ENCODE measurements at regions not wholly inside any gene's neighbourhood (a gene's known extent, or its start where the extent isn't known, plus 50 kb on each side); places are given as distances from the start of the nearest gene placed in this dataset.

DNA sequence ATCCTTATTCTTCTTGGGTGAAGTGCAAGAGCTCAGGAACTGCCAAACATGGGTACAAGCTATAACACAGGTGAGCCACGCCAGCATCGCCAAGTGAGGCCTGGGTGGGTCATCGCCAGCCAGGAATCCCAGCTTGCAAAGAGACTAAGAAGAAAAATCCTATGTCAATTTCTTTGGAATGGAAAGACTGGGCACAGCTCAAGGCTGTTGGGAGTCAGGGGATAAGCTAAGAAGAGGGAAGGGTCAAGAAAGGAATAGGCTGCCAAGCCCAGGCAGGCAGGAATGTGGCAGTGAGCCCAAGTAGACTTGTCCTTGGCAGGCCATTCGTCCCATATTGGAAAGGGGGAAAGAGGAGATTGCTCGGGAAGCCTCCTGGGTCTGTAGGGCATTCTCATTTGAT is 191.4 kb upstream of the CDH5 start:
- TF ChIP-seq RFX5 (IDR thresholded peaks at IDR 0.05; ENCODE audit: borderline replicate concordance, low read depth, low read length) (no peak), YY1 (IDR thresholded peaks at IDR 0.05; ENCODE audit: low read depth, low read length) (no peak), RXRA (IDR thresholded peaks at IDR 0.05; ENCODE audit: insufficient read depth, low read depth, low read length) (no peak), JUN (IDR thresholded peaks at IDR 0.05; ENCODE audit: low read depth, low read length) (no peak), SIN3A (conservative IDR thresholded peaks at IDR 0.05 in 1 of 2, IDR thresholded peaks at IDR 0.05 in 1 of 2; ENCODE audit: low read depth in 1 of 2, low read length in 2 of 2) (no peak), JUND (IDR thresholded peaks at IDR 0.05; ENCODE audit: low read length) (no peak), CTBP2 (IDR thresholded peaks at IDR 0.05; ENCODE audit: borderline replicate concordance, insufficient read depth, insufficient read length, low read length) (no peak), SP1 (IDR thresholded peaks at IDR 0.05; ENCODE audit: low read depth, low read length) (no peak), ASH2L (IDR thresholded peaks at IDR 0.05; ENCODE audit: low read length) (no peak), KDM1A (IDR thresholded peaks at IDR 0.05; ENCODE audit: borderline replicate concordance, low read length) (no peak)
- H3K4ac ChIP-seq (replicated peaks; ENCODE audit: insufficient read length, low read depth, low read length), result no peak overlapping the region
- CTCF ChIA-PET (ENCODE audit: partially characterized antibody), result interaction anchor here (1.5 to 2.2 kb wide), 3 partner anchors 8 to 104 kb away, joined by 3 to 9 read pairs (median 4); no protein-coding TSS in a partner anchor
- no peak overlapping the region for H4K5ac ChIP-seq (ENCODE audit: insufficient read length, low read depth, low read length)
- no peak overlapping the region for H4K8ac ChIP-seq (ENCODE audit: extremely low read depth, insufficient read depth, low read length)
- H3K4me1 ChIP-seq (replicated peaks in 1 of 4; ENCODE audit: control insufficient read depth in 3 of 4, insufficient read depth in 4 of 4, low read length in 3 of 4), result no peaks in the 10 kb centered on the region
- no peak overlapping the region for H2AFZ ChIP-seq (ENCODE audit: low read length)
- no peak overlapping the region for H2BK5ac ChIP-seq (ENCODE audit: low read depth, low read length)
- no peaks in the 10 kb centered on the region; a peak in 1 of 7 replicates for H3K27me3 ChIP-seq (replicated peaks in 1 of 4; ENCODE audit: control insufficient read depth in 3 of 4, extremely low read depth in 1 of 4, insufficient read depth in 3 of 4, low read length in 3 of 4)
- POLR2A ChIA-PET (ENCODE audit: partially characterized antibody), result no interaction called here
- no peak overlapping the region for H3K18ac ChIP-seq (ENCODE audit: extremely low read depth, low read length)
- no peaks in the 10 kb centered on the region for H3K79me2 ChIP-seq (ENCODE audit: control insufficient read depth in 1 of 2, insufficient read depth in 2 of 2, low read length in 2 of 2)
- H3K56ac ChIP-seq (replicated peaks; ENCODE audit: insufficient read length, low read depth, low read length), result no peak overlapping the region
- 86% methylated on average over 5 of the region's 5 CpGs; no CpG with 5 or more reads in 1 of the 2 experiments for WGBS, 2 experiments (ENCODE audit: extremely low coverage in 1 of 2, insufficient coverage in 1 of 2, insufficient read length in 1 of 2, insufficient replicate concordance in 2 of 2, low coverage in 1 of 2, low lambda C conversion rate in 2 of 2, missing lambda C conversion rate in 1 of 2)
- H3K9me3 ChIP-seq (ENCODE audit: insufficient read depth in 2 of 2, low read depth in 1 of 2, low read length in 1 of 2), result peaks cover 0 to 6% of the 10 kb centered on the region in 2 experiments; a peak in 2 of 4 replicates
- H2BK15ac ChIP-seq (ENCODE audit: low read length), result no peak overlapping the region
- no peak overlapping the region for H3K9ac ChIP-seq (replicated peaks in 1 of 4; ENCODE audit: extremely low read depth in 1 of 4, low read depth in 3 of 4, low read length in 3 of 4)
- H3K23me2 ChIP-seq (ENCODE audit: low read depth, low read length), result no peaks in the 10 kb centered on the region
- H2BK12ac ChIP-seq (ENCODE audit: low read depth, low read length), result no peak overlapping the region
- FAIRE-seq, result no peak
- no peaks in the 10 kb centered on the region for H3K36me3 ChIP-seq (ENCODE audit: control insufficient read depth in 2 of 4, insufficient read depth in 4 of 4, low read length in 3 of 4)
- no peaks in the 10 kb centered on the region for H3K79me1 ChIP-seq (ENCODE audit: low read depth, low read length)
- no peak overlapping the region for H3K27ac ChIP-seq (ENCODE audit: low read depth, low read length)
- H3K14ac ChIP-seq (ENCODE audit: insufficient read length), result no peak overlapping the region
- H3K4me3 ChIP-seq (ENCODE audit: extremely low read depth in 1 of 4, insufficient read depth in 2 of 4, low read depth in 3 of 4, low read length in 4 of 4), result no peak overlapping the region
- H4K20me1 ChIP-seq (replicated peaks in 1 of 2; ENCODE audit: control insufficient read depth in 1 of 2, insufficient read depth in 2 of 2, low read length in 2 of 2), result no peaks in the 10 kb centered on the region
- DNase-seq (ENCODE audit: low read depth in 1 of 2, low spot score in 2 of 2), result no peak
- H2BK120ac ChIP-seq (replicated peaks; ENCODE audit: low read depth, low read length), result no peak overlapping the region
- H3K23ac ChIP-seq (ENCODE audit: insufficient read length), result no peak overlapping the region
- no peak overlapping the region for H4K91ac ChIP-seq (replicated peaks; ENCODE audit: insufficient read length, low read length)
- H3K4me2 ChIP-seq (ENCODE audit: insufficient read depth in 1 of 2, low read depth in 2 of 2, low read length in 2 of 2), result no peak overlapping the region
- no peak overlapping the region for H2AK5ac ChIP-seq (ENCODE audit: low read depth, low read length)
- H2BK20ac ChIP-seq (ENCODE audit: low read length), result no peak overlapping the region

Data from H1 (cell line).